Activated CD8-positive, alpha-beta memory T cell treated with anti-CD3 and anti-CD28 coated beads for 24 hours (primary cell): ENCODE measurements at regions not wholly inside any gene's neighbourhood (a gene's known extent, or its start where the extent isn't known, plus 50 kb on each side); places are given as distances from the start of the nearest gene placed in this dataset.
"Not testable (repeated sequence)": the region's sequence is repeated elsewhere in the genome, so short reads cannot be mapped to it uniquely, and the experiment has no call there.

Experiments
- DNase-seq: peaks from one replicate; pipeline ENCODE4 v3.0.0-alpha.2; 2020

DNA sequence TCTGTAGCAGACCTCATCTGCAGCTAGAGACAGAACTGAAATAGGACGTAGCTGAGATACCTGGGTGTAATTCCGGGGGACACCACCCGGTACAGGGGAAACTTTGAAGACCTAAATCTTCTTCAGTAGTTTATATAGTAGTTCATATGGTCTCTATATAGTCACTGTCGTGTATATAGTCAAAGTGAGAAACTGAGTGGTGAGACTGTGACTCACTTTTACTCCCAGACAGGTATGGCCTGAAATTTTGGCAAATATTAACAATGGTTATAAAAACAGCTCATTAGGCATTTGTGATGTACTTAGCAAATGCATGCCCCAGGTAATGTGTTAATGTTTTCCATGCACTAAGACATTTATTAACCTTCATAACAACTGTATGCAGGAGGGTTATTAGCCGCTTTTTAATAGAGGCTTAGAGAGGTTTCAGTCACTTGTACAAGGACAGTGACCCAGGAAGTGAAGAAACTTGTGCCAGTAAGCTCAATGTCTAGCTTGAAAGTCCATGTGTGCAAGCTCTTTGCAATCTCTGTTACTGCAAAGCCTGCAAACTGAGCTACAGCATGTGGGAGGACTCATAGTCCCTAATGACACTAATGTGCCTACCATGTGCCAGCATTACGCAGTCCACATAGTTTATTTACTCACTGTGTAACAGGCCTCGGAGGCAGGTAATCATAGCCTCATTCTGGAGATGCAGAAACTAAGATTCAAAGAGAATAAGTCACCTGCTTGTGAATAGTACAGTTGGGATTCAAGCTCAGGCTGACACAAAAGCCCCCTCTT is 165.4 kb upstream of the CHD6 start:
- DNase-seq = no peak

DNA sequence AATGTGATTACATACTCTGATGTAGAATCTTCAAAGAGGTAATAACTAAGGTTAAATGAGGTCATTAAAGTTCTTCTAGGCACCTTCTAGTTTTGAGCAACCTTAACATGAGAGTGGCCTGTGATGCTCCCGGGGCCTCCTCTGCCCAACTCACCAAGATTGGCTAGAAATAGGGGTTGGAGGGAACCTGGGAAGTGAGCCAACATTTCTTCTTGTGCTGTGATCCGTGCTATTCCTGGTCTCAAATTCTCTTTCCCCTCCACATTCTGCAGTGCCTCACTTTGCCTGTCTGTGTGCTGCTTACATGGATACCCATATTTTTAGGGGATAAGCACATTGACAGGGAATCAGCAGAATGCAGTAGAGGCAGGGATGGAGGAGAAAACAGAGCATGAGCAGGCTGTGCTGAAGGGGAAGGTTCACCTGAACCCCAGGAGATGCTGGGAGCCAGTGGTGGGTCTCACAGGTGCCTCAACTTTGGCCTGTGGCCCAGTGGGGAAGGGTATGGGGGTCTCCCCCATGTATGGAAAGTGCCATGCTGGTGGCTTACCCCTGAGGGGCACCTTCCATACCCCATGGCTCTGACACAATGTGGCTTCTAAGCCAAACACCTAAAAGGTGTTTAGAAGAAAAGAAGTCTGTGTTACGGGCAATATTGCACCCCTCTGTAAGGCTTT is 164.7 kb upstream of the CHD6 start:
- DNase-seq = no peak

DNA sequence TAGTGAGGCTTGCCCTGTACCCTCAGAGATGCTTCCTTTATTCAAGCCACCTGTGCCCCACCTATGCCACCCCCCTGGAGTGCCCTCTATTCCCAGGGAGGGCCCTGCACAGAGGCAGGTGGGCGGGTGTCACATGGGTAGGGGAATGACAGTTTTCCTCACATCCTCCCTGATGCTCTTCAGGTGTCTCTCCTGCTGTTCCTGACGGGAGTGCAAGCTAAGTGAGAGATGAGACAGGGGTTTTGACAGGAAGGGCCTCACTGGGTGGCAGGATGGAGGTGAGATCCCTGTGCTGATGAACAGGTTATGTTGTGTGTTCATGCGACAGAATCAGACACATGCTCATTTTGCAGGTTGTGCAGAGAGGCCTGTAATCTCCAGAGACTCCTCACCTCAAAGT is 164.1 kb upstream of the CHD6 start:
- DNase-seq = no peak

DNA sequence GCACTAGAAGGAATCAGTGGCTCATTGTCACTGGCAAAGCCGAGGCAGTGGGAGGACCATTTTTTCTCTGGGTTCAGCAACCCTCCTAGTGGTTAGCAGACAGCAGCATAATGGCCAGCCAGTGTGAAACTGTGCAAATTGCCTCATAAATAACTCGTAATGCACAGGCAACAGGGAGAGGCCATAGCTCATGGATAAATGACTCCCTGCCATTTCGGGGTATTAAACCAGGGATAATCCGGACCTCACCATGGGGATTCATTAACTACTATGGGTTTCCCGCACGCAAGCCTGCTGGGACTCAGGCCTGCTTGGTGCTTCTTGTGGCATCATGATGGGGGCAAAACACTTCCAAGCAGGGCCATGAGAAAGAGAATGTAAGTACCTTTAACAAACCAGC is 158.2 kb upstream of the CHD6 start:
- DNase-seq = no peak

DNA sequence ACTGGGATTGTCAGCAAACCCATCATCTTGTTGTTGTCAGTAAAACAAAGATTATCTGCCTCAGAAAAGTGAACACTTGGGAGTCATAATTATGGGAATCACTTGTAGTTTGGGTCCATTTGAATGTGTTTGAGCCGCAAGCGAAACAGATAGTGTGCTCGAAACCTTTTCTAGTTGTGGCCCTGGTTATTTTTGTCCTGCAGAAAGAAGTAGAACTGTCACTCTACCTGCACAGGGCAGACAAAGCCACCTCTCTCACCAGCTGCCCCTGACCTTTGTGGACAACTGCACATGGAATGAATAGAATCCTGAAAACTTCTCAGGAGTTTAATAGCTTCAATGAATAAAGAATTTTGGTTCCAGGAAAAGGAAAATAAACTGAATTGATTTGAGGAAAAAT is 156.1 kb upstream of the CHD6 start:
- DNase-seq = no peak

DNA sequence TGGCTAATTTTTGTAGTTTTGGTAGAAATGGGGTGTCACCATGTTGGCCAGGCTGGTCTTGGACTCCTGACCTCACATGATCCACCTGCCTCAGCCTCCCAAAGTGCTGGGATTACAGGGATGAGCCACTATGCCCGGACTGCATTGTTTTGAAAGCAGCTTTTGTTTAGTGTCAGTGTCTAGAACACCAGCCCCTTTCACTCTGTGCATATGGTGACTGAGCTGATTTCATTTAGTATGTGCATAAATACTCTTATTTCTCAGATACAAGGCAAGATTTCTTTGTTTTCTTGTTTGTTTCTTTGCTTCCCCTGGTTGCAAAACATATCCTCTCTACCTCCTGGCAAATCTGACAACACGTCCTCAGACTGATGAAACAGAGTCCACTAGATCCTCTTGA is 152.8 kb upstream of the CHD6 start:
- no peak for DNase-seq

DNA sequence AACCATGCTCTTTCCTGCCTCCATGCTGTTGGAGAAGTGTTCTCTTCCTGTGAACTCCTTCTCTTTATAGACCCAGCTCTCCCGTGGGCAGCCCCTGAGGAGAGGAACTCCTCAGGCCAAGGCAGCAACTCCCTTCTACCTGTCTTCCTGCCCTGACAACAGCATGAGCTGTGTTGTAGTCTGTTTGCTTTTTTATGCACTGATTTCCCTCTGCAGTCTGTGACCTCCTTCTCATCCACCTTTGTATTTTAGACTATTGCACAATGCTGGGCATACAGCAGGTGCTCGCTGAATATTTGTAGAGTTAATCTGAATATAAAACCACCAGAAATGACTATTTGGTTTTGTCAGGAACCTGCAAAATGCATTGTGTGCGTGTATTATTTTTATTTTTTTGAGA is 152.2 kb upstream of the CHD6 start:
- no peak for DNase-seq

DNA sequence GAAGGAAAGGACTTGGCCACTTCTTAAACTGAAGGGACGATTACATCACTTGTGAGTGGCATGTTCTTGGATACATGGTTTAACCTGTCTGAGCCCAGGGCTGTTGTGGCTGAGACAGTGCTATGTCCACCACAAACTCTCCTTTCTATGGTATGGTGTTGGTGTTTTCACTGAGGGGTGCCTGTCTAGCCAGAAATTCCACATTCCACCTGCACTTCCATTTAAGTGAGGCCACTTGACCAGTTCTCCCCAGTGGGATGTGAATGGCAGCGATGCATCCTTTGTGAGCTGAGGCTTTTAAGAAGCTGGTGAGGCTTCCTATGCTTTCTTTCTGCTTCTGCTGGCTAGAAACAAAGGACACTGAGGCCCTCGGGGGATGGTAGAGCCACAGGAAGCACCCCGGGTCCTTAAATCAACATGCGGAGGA is 151.4 kb upstream of the CHD6 start:
- DNase-seq = no peak

DNA sequence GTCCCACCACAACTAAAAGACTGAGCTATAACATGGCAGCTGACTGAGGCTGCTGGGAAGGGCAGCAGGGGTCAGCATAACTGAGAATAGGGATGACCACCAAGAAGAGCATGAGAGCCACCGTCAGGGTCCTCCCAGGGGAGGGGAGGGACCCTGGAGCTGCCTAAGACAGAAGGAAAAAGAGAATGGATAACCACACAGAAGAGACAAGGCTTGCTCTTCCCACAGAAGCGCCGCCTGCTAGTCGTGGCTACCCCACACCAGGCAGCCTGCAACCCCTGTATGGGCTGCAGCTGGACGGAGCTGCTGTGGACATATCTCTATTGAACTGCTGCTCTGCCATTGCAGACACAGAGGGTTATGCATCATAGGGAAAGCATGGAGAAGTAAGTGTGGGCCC is 132.0 kb upstream of the CHD6 start:
- no peak for DNase-seq

DNA sequence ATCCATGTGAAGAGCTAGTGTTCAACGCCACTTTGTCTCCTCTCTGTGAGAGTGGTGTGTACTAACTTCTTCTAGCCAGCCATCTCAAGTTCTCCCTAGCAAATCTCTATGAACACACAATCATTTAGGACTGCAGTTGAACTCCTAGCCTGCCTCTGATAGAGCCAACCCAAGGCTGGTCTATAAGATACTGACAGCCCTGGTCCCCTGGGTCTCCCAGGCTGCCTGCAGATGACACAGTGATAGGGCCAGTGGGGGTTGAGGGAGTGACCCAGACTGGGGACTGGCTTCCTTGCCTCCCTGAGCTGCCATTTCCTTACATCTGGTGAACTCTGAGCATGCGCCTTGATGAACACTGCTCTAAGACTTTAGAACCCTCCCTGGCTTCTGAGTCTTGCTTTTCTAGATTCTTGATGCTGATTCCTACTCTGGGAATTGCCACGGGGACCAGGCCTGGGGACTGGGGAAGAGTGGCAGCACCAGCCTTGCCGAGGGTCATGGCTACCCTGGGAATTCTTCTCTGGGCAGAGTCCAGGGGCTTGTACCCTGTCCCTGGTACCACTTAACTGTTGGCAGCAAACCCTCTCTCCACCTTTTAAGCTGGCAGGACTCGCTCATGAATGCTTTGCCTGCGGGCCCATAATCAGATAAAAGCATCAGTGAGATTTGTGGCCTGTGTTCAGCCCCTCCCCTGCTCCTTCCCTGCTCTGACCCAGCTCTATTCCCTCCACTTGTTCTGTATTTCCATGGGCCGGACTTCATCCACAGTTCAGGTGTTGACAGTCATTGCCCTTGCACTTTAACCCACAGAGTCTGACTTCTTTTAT is 130.8 kb upstream of the CHD6 start:
- no peak for DNase-seq

DNA sequence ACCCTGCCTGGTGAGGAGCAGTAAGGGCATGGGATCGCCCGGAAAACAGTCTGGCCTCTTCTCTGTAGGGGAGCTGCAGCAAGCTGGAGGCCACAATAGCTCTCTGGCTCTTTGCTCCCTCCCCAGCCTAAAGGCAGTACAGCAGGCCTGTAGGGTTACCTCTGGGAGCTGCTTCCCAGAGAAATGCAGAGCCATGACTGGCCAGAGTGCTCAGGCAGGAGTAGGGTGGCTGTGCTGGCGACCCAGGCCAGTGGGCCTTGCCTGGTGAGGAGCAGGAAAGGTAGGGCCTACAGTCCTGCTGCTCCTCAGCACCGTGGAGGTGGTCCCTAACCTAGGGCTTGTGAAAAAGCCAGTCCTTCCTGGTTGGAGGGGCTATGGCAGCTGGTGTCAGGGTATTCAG is 129.9 kb upstream of the CHD6 start:
- DNase-seq = no peak

DNA sequence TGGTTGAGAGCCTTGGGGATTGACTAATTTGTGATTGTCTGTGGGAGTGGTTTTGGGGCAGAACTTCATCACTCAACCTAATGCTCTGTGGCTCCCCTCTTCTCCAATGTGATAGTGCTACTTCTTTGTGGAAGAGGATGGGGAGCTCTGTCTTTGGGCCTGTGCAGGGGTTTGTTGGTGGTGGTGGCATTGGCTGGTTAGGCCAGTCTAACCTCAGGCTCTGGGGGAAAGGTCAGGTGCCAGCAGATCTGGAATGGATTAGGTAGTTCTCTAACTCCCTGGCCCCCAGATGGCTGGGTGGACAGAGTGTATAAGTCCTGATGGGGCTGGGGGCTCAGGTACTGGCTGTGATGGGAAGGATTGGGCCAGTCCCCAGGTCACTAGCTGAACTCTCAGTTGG is 129.0 kb upstream of the CHD6 start:
- no peak for DNase-seq

DNA sequence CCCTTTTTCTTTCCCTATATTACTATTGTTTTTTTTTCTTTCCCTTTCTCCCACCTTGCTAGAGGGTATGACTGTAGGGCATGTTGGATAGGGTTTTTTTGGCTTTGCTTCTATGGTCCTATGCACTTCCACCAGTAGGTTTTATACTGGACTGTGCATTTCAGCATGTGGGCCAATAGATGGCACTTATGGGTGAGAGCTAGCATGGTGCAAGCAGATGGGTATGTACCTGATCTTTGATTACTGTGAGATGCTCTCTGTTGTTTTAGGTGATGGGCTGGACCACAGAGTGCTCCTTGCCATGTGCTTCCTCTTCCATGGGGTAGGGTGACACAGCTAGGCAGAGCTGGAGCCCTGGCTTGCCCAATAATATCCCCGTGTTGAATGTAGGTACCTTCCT is 128.5 kb upstream of the CHD6 start:
- no peak for DNase-seq

DNA sequence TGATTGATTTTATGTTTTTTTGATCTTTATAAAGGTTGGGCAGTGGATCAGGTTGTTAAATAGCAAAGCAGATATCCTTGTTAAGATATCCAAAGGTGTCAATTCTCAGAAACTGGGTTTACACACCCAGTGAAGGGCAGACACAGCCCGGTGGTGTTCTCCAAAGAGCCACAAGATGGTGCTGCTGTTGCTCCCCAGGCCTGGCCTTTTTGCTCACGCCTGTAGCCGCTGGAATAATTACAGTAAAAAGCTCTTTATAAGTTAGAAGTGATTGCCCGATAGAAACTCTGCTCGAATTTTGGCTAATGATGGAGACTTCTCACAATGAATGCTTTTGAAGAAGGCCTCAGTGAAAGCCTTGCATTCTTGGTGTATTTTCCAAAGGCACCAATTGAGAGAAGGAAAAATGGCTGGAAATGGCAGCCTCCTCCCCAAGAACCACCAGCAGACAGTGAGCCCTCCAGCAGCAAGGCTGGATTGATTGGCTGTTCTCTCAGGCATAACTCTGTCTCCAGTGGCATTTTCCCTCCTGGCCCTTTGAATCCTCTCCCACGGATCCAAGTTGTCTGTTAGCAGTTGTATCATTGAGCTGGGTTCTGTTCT is 120.5 kb upstream of the CHD6 start:
- no peak for DNase-seq

DNA sequence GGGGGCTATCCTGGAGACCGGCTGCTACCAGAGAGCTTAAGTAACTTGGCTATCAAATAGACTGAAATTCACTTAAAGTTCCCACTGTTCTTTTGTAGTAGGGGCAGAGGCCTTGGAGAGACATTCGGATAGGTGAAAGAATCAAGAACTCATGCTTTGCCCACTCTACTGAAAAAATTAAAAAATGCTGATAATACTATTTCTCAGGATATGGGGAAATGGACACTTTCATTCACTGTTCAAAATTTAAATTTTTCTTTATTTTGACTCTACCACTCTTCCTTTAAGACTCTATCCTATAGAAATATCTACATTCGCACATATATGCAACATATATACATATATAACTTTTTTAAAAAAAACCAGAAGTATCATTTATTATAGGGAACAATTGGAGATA is 117.8 kb upstream of the CHD6 start:
- DNase-seq = no peak

DNA sequence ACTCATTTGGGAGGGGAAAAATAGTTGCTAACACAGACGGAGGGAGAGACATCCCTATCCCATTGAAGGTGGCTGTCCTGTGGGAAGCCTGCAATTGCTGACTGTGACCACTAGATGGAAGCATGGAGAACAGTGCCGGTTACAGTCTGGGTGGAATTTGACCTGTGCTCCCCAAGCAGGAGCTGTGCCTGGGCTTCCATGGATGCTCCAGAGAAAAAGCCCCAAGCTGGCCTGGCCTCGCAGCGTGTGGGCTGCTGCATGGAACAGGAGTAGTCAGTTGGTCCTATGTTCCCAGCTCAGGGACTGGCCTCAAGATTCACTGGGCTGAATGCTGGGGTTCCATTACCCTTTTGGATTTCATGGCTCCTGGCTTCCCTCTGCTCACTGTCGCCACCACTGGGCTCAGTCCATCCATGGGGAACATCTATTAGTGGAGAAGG is 116.3 kb upstream of the CHD6 start:
- DNase-seq = peak; percentile 65

DNA sequence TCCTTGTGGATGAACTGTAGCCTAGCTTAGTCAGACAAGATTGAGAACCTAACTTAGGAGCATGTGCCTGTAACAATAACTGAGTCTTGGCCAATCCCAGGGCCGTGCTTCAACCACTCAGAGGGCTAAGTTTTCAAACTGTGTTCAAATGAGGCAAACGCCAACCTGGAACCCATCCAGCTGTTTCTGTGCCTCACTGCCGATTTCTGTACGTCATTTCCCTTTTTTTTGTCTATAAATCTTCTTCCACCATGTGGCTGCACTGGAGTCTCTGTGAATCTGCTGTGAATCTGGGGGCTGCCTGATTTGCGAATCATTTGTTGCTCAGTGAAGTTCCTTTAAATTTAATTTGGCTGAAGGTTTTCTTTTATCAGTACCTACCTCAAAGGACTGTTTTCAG is 115.0 kb upstream of the CHD6 start:
- no peak for DNase-seq

DNA sequence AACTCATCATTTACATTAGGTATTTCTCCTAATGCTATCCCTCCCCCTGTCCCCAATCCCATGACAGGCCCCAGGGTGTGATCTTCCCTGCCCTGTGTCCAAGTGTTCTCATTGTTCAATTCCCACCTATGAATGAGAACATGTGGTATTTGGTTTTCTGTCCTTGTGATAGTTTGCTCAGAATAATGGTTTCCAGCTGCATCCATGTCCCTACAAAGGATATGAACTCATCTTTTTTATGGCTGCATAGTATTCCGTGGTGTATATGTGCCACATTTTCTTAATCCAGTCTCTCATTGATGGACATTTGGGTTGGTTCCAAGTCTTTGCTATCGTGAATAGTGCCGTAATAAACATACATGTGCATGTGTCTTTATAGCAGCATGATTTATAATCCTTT is 113.0 kb upstream of the CHD6 start:
- not testable (repeated sequence) for DNase-seq

DNA sequence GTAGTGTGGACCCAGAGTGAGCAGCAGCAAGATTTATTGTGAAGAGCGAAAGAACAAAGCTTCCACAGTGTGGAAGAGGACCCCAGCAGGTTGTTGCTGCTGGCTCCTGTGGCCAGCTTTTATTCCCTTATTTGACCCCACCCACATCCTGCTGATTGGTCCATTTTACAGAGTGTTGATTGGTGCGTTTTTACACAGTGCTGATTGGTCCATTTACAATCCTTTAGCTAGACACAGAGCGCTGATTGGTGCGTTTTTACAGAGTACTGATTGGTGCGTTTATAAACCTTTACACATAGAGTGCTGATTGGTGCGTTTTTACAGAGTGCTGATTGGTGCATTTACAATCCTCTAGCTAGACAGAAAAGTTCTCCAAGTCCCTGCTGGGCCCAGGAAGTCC is 109.5 kb upstream of the CHD6 start:
- not testable (repeated sequence) for DNase-seq

DNA sequence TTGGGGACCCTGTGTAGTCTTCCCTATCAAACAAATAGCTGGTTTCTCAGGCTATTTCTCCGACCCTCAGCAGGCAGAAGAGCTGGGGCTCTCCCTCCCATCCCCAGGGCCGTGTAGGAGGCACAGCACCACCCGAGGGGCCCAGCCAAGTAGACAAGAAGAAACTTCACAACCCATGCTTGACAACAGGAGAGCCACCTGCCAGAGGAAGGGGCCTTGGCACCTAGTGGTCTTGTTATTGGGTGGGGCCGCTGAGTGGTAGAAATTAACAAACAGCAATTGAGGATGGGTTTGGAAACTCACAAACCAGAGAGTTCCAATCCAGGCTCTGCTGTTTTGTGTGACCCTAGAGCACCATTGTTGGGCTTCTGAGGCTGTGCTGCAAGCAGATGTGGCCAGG is 108.5 kb upstream of the CHD6 start:
- DNase-seq = no peak

DNA sequence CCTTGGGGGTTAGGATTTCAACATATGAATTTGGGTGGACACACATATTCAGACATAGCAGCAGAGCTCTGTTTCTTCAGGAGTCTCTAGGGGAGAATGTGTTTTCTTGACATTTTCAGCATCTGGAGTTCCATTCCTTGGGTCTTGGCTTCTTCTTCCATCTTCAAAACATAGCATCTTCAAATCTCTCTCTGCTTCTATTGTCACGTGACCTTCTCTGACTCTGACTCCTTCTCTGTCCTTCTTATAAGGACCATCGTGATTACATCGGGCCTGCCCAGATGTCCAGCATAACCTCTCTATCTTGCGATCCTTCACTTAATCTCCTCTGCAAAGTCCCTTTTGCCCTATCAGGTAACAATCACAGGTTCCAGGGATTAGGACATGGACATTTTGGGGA is 101.0 kb upstream of the CHD6 start:
- no peak for DNase-seq

DNA sequence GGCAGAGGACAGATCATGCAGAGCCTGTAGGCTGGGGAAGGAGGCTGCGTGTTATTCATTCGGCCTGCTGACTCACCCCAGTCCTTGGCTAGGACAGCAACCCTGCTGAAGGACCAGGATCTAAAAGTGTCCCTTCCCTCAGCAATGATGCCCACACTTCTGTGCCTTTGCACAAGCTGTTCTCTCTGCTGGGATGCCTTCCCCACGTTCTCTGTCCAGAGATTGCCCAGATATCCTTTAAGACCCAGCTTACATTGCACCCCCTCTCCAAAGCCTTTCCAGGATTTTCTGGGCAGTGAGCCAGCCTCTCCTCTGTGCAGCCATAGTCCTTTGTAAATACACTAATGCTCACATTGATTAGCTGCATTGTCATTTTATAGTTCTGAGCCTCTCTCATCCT is 99.3 kb upstream of the CHD6 start:
- DNase-seq = no peak

DNA sequence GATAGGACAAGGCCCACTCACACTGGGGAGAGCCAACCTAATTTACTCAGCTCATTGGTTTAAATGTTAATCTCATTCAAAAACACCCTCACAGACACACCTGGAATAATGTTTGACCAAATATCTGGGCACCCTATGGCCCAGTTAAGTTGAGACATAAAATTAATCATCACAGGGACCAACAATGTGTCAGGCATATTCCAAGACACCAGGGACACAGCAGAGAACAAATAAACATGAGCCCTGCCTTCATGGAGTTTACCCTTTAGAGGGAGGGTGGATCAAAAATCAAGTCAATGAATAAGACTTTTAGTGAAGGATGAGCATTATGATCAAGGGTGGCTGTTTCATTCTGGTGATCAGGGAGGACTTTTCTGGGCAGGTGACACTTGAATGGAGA is 98.7 kb upstream of the CHD6 start:
- no peak for DNase-seq

DNA sequence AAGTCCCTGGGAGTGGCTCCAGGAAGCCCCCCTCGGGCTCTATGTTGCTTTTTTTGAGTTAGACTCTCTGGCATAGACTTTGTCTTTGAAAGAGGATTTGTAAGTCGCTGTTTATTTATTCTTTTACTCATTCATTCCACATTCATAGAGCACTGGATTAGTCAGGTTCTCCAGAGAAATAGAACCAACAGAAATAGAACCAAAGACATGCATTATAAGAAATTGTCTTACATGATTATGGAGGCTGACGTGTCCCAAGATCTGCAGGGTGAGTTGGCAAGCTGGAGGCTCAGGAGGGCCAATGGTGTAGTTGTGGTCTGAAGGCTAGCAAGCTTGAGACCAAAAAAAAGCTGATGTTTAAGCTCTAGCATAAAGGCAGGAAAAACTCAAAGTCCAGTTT is 98.3 kb upstream of the CHD6 start:
- no peak for DNase-seq
